H9 (cell line): ENCODE measurements at regions not wholly inside any gene's neighbourhood (a gene's known extent, or its start where the extent isn't known, plus 50 kb on each side); places are given as distances from the start of the nearest gene placed in this dataset.

Experiments used
- DNase-seq: peaks from one replicate; pipeline ENCODE4 v3.0.0-alpha.2; 2017
- H2AFZ ChIP-seq: one replicate; pipeline ENCODE4 v1.6.1; 2013; ENCODE audit warnings: mild to moderate bottlenecking, low read length, control low read depth, moderate library complexity
- H2AK5ac ChIP-seq: 2 replicates; pipeline ENCODE4 v1.6.1; 2013; ENCODE audit warnings: low read length, control low read depth, mixed read lengths; ENCODE audit not compliant: insufficient read length
- H2BK120ac ChIP-seq: one replicate; pipeline ENCODE4 v1.6.1; 2013; ENCODE audit warnings: low read depth, mild to moderate bottlenecking, low read length, control low read depth, inconsistent platforms; ENCODE audit not compliant: poor library complexity, severe bottlenecking
- H2BK12ac ChIP-seq: 2 replicates; pipeline ENCODE4 v1.6.1; 2013; ENCODE audit warnings: low read length, control low read depth, mixed read lengths, low read depth; ENCODE audit not compliant: insufficient read length
- H2BK15ac ChIP-seq: 2 replicates; pipeline ENCODE4 v1.6.1; 2013; ENCODE audit warnings: low read depth, low read length, control low read depth
- H2BK20ac ChIP-seq: one replicate; pipeline ENCODE4 v1.6.1; 2013; ENCODE audit warnings: low read depth, mild to moderate bottlenecking, low read length, control low read depth, inconsistent platforms; ENCODE audit not compliant: poor library complexity, severe bottlenecking
- H2BK5ac ChIP-seq: 2 replicates; pipeline ENCODE4 v1.6.1; 2013; ENCODE audit warnings: low read length, control low read depth, mixed read lengths; ENCODE audit not compliant: insufficient read length
- H3K14ac ChIP-seq: 2 replicates; pipeline ENCODE4 v1.6.1; 2013; ENCODE audit warnings: low read length, control low read depth; ENCODE audit not compliant: insufficient read depth
- H3K18ac ChIP-seq: 2 replicates; pipeline ENCODE4 v1.6.1; 2013; ENCODE audit warnings: low read depth, mild to moderate bottlenecking, mixed read lengths, low read length, control low read depth; ENCODE audit not compliant: insufficient read length
- H3K23ac ChIP-seq: 2 replicates; pipeline ENCODE4 v1.6.1; 2013; ENCODE audit warnings: low read length, control low read depth, mixed read lengths, low read depth; ENCODE audit not compliant: insufficient read length
- H3K23me2 ChIP-seq: 2 replicates; pipeline ENCODE4 v1.6.1; 2013; ENCODE audit warnings: low read depth, mild to moderate bottlenecking, mixed read lengths, low read length, control low read depth; ENCODE audit not compliant: insufficient read length, poor library complexity, severe bottlenecking
- H3K27ac ChIP-seq: 2 replicates; pipeline ENCODE4 v1.5.1; 2013; ENCODE audit warnings: low read length, control low read depth, mixed read lengths, low read depth; ENCODE audit not compliant: insufficient read length
- H3K27me3 ChIP-seq: 2 replicates; pipeline ENCODE4 v1.6.1; 2013; ENCODE audit warnings: low read length, control low read depth, inconsistent platforms; ENCODE audit not compliant: insufficient read depth
- H3K4ac ChIP-seq: 2 replicates; pipeline ENCODE4 v1.6.1; 2013; ENCODE audit warnings: low read depth, mild to moderate bottlenecking, control low read depth, inconsistent platforms, low read length, moderate library complexity
- H3K4me1 ChIP-seq: 2 replicates; pipeline ENCODE4 v1.6.1; 2013; ENCODE audit warnings: low read length, control low read depth, inconsistent platforms; ENCODE audit not compliant: insufficient read depth
- H3K4me2 ChIP-seq: 2 replicates; pipeline ENCODE4 v1.6.1; 2013; ENCODE audit warnings: low read length, control low read depth, mixed read lengths; ENCODE audit not compliant: insufficient read length, insufficient read depth
- H3K56ac ChIP-seq: 2 replicates; pipeline ENCODE4 v1.6.1; 2013; ENCODE audit warnings: low read depth, mild to moderate bottlenecking, mixed read lengths, low read length, control low read depth; ENCODE audit not compliant: insufficient read length
- H3K79me1 ChIP-seq: 2 replicates; pipeline ENCODE4 v1.6.1; 2013; ENCODE audit warnings: low read depth, mild to moderate bottlenecking, moderate library complexity, low read length, control low read depth, inconsistent platforms; ENCODE audit not compliant: insufficient read depth, poor library complexity, severe bottlenecking
- H3K79me2 ChIP-seq: 2 replicates; pipeline ENCODE4 v1.6.1; 2013; ENCODE audit warnings: low read length, control low read depth, inconsistent platforms; ENCODE audit not compliant: insufficient read depth
- H3K9ac ChIP-seq: 2 replicates; pipeline ENCODE4 v1.6.1; 2013; ENCODE audit warnings: low read length, control low read depth, mixed read lengths; ENCODE audit not compliant: insufficient read length; ENCODE audit errors: extremely low read depth
- H3K9me3 ChIP-seq: one replicate; pipeline ENCODE4 v1.6.1; 2013; ENCODE audit warnings: low read depth, low read length, inconsistent platforms; ENCODE audit not compliant: control insufficient read depth
- H3T11ph ChIP-seq: one replicate; pipeline ENCODE4 v1.6.1; 2013; ENCODE audit warnings: mild to moderate bottlenecking, low read length, control low read depth, inconsistent platforms
- H4K20me1 ChIP-seq: one replicate; pipeline ENCODE4 v1.6.1; 2013; ENCODE audit not compliant: control insufficient read depth, insufficient read length, insufficient read depth
- H4K5ac ChIP-seq: 2 replicates; pipeline ENCODE4 v1.6.1; 2013; ENCODE audit warnings: low read depth, mild to moderate bottlenecking, mixed read lengths, low read length, control low read depth; ENCODE audit not compliant: insufficient read length
- H4K8ac ChIP-seq: replicated peaks from 2 replicates; pipeline ENCODE4 v1.6.1; 2013; ENCODE audit warnings: low read length, control low read depth, mixed read lengths, low read depth; ENCODE audit not compliant: insufficient read length
- H4K91ac ChIP-seq: 2 replicates; pipeline ENCODE4 v1.6.1; 2013; ENCODE audit warnings: low read depth, mild to moderate bottlenecking, moderate library complexity, mixed read lengths, low read length, control low read depth; ENCODE audit not compliant: insufficient read length
- H3K27ac Mint-ChIP-seq, 3 experiments: 2 replicates in 2 of 3; 3 replicates in 1 of 3; pipeline ENCODE4 v1.8.0; 2020 to 2021; ENCODE audit warnings: mixed read lengths in 3 of 3, mild to moderate bottlenecking in 1 of 3, moderate library complexity in 1 of 3
- H3K27me3 Mint-ChIP-seq: 2 replicates; pipeline ENCODE4 v1.8.0; 2021; ENCODE audit warnings: low read depth, mild to moderate bottlenecking, moderate library complexity, mixed read lengths
- H3K36me3 Mint-ChIP-seq, 3 experiments: 2 replicates in 2 of 3; 3 replicates in 1 of 3; pipeline ENCODE4 v1.8.0; 2020 to 2021; ENCODE audit warnings: low read depth in 3 of 3, mixed read lengths in 3 of 3; ENCODE audit not compliant: insufficient read depth in 1 of 3
- H3K4me1 Mint-ChIP-seq, 2 experiments: 2 replicates each; pipeline ENCODE4 v1.8.0; 2020; ENCODE audit warnings: mixed read lengths in 2 of 2
- H3K4me3 Mint-ChIP-seq, 2 experiments: 2 replicates in 1 of 2; 3 replicates in 1 of 2; pipeline ENCODE4 v1.8.0; 2020 to 2021; ENCODE audit warnings: mild to moderate bottlenecking in 2 of 2, mixed read lengths in 2 of 2, moderate library complexity in 1 of 2
- H3K9me3 Mint-ChIP-seq, 2 experiments: 2 replicates in 1 of 2; 3 replicates in 1 of 2; pipeline ENCODE4 v1.8.0; 2020; ENCODE audit warnings: mild to moderate bottlenecking in 2 of 2, mixed read lengths in 2 of 2, moderate library complexity in 1 of 2
- WGBS: extraction: QIAGEN DNeasy Blood & Tissue Kit; methylation state at CpG from one replicate; pipeline ENCODE4 v1.1.7; 2013; ENCODE audit warnings: missing lambda C conversion rate, low lambda C conversion rate, mixed read lengths; ENCODE audit not compliant: insufficient read length; ENCODE audit errors: extremely low coverage; 5-methylcytosine and 5-hydroxymethylcytosine counted together
- TF ChIP-seq, protein P1 (sequence below): fragments of 200-600 bp; sonication (generic); conservative IDR thresholded peaks from 3 replicates; pipeline ENCODE4 v1.8.0; 2021; ENCODE audit warnings: antibody characterized with exemption, mild to moderate bottlenecking

DNA sequence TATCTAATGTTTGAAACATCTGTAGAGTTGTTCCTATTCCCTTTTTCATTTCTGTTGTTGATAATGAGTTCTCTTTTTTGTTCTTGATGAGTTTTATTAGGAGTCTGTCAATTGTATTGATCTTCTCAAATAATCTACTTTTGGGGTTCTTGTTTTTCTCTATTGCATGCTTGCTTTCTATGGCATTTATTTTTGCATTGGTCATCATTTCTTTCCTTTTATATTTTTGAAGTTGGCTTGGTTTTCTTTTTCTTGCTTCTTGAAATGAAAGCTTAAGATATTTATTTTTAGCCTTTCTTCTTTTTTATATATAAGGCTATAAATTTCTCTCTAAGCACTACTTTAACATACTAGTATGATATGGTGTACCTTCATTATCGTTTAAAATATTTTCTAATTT lies 381.8 kb downstream of the NPHP4 start:
- Histone ChIP-seq H2BK5ac (no peak overlapping the region), H3K23ac (no peak overlapping the region), H3K18ac (no peak overlapping the region), H2AFZ (no peak overlapping the region), H3K79me1 (no peaks in the 10 kb centered on the region), H3K56ac (no peak overlapping the region), H2BK120ac (no peak overlapping the region), H3K23me2 (no peaks in the 10 kb centered on the region), H2AK5ac (no peak overlapping the region), H3K14ac (no peak overlapping the region), H3K27me3 (no peaks in the 10 kb centered on the region), H4K20me1 (no peaks in the 10 kb centered on the region), H4K91ac (no peak overlapping the region), H2BK12ac (no peak overlapping the region), H2BK15ac (no peak overlapping the region), H3T11ph (no peak overlapping the region), H2BK20ac (no peak overlapping the region), H3K9ac (no peak overlapping the region), H4K5ac (no peak overlapping the region), H3K4me2 (no peak overlapping the region), H3K4me1 (no peaks in the 10 kb centered on the region), H3K79me2 (no peaks in the 10 kb centered on the region), H3K4ac (no peak overlapping the region), H3K27ac (no peak overlapping the region), H3K9me3 (no peaks in the 10 kb centered on the region), H4K8ac (no peak overlapping the region)
- no CpG with 5 or more reads among the region's 1 CpG for WGBS
- TF ChIP-seq, protein P1, sequence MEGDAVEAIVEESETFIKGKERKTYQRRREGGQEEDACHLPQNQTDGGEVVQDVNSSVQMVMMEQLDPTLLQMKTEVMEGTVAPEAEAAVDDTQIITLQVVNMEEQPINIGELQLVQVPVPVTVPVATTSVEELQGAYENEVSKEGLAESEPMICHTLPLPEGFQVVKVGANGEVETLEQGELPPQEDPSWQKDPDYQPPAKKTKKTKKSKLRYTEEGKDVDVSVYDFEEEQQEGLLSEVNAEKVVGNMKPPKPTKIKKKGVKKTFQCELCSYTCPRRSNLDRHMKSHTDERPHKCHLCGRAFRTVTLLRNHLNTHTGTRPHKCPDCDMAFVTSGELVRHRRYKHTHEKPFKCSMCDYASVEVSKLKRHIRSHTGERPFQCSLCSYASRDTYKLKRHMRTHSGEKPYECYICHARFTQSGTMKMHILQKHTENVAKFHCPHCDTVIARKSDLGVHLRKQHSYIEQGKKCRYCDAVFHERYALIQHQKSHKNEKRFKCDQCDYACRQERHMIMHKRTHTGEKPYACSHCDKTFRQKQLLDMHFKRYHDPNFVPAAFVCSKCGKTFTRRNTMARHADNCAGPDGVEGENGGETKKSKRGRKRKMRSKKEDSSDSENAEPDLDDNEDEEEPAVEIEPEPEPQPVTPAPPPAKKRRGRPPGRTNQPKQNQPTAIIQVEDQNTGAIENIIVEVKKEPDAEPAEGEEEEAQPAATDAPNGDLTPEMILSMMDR: no peak
- H3K4me1 Mint-ChIP-seq: no peaks in the 10 kb centered on the region
- no peak overlapping the region for H3K4me3 Mint-ChIP-seq
- peaks cover 0 to 6% (median 0%) of the 10 kb centered on the region in 3 experiments; a peak in 2 of 7 replicates for H3K36me3 Mint-ChIP-seq
- DNase-seq: no peak
- peaks cover 17% of the 10 kb centered on the region for H3K27me3 Mint-ChIP-seq
- H3K9me3 Mint-ChIP-seq: peaks cover 2 to 7% of the 10 kb centered on the region in 2 experiments; a peak in 2 of 5 replicates
- no peak overlapping the region for H3K27ac Mint-ChIP-seq
